Mammary epithelial cell (primary cell): ENCODE measurements at regions not wholly inside any gene's neighbourhood (a gene's known extent, or its start where the extent isn't known, plus 50 kb on each side); places are given as distances from the start of the nearest gene placed in this dataset.
"Not testable (repeated sequence)": the region's sequence is repeated elsewhere in the genome, so short reads cannot be mapped to it uniquely, and the experiment has no call there.

Experiments used
- CTCF ChIP-seq, 2 donors: IDR thresholded peaks in 1 of 2; conservative IDR thresholded peaks in 1 of 2; 2 replicates each; pipeline ENCODE4 v1.5.1; 2011 to 2012; ENCODE audit warnings: inconsistent platforms in 2 of 2, low read length in 2 of 2, mild to moderate bottlenecking in 2 of 2, control low read depth in 1 of 2, low read depth in 1 of 2; ENCODE audit not compliant: insufficient read depth in 1 of 2; ENCODE audit errors: extremely low read depth in 1 of 2
- EZH2 ChIP-seq: IDR thresholded peaks from 2 replicates; pipeline ENCODE4 v1.6.1; 2012; ENCODE audit warnings: low read length, inconsistent platforms, borderline replicate concordance

- TF ChIP-seq CTCF (conservative IDR thresholded peaks at IDR 0.05 in 1 of 2, IDR thresholded peaks at IDR 0.05 in 1 of 2; ENCODE audit: extremely low read depth in 1 of 2, insufficient read depth in 1 of 2, low read depth in 1 of 2, low read length in 2 of 2) = peak in 1 of 2 donors; percentile 30
- not testable (repeated sequence) for TF ChIP-seq EZH2
Observed at GRCh38 chr2:107572890-107573289, 253.8 kb upstream of the RGPD4 start.
